Activated B cell treated with CpG ODN at 0.5 μM for 24 hours (primary cell): ENCODE measurements at regions not wholly inside any gene's neighbourhood (a gene's known extent, or its start where the extent isn't known, plus 50 kb on each side); places are given as distances from the start of the nearest gene placed in this dataset.

Experiments used
- ATAC-seq: fragments of 200-7000 bp; cut with Tn5 transposase; one replicate; pipeline ENCODE4 v1.10.0; 2021; ENCODE audit warnings: low read depth, mild to moderate bottlenecking, moderate library complexity
- CTCF ChIA-PET: fragments of 350-600 bp; sonication (Branson Sonifier 250); formaldehyde crosslinking; loops from one replicate; lab custom pipeline; 2021; ENCODE audit warnings: antibody characterized with exemption; lab: Charles Lee
- POLR2A ChIA-PET: fragments of 350-600 bp; sonication (Branson Sonifier 250); formaldehyde crosslinking; loops from one replicate; lab custom pipeline; 2021; ENCODE audit warnings: antibody characterized with exemption; lab: Charles Lee
- DNase-seq: peaks from one replicate; pipeline ENCODE4 v3.0.0; 2022
- H3K27ac Mint-ChIP-seq: one replicate; pipeline ENCODE4 v1.8.0; 2020; ENCODE audit warnings: mixed read lengths
- H3K27me3 Mint-ChIP-seq: one replicate; pipeline ENCODE4 v1.8.0; 2021; ENCODE audit warnings: mixed read lengths
- H3K36me3 Mint-ChIP-seq: one replicate; pipeline ENCODE4 v1.8.0; 2021; ENCODE audit warnings: low read depth, mixed read lengths
- H3K4me1 Mint-ChIP-seq: one replicate; pipeline ENCODE4 v1.8.0; 2021; ENCODE audit warnings: mixed read lengths
- H3K4me3 Mint-ChIP-seq: one replicate; pipeline ENCODE4 v1.8.0; 2020; ENCODE audit warnings: mild to moderate bottlenecking, mixed read lengths
- H3K9me3 Mint-ChIP-seq: one replicate; pipeline ENCODE4 v1.8.0; 2020; ENCODE audit warnings: mixed read lengths
- intact Hi-C: fragments of 100-400 bp; cut with micrococcal nuclease; formaldehyde crosslinking; loops from one replicate; pipeline ENCODE4 v1.15.1; 2024
- TF ChIP-seq, protein P1 (sequence below): fragments of 200-600 bp; IDR thresholded peaks from one replicate; pipeline ENCODE4 v1.8.0; 2022; ENCODE audit warnings: antibody characterized with exemption, mild to moderate bottlenecking

DNA sequence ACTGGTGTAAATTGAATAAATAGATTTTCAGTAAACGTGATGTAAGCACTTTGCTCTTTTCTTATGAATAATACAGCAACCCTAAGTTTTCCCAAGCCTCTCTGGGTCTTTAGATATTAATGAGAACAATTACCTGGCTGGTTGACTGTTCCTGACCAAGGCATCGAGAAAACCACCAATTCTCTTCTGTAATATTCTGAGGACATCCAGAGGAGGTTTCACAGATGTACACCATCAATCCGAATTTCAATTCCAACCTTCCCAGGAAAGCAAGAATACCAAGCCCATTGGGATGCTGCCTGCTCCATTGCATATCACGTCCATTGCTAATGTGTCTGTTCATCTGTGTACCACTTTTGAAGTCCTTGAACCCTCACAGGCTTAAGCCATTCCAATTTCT is 571.8 kb downstream of the NUP35 start:
- ATAC-seq, result no peak
- Mint-ChIP-seq H3K9me3 (peaks cover 5% of the 10 kb centered on the region), H3K4me1 (no peaks in the 10 kb centered on the region)

DNA sequence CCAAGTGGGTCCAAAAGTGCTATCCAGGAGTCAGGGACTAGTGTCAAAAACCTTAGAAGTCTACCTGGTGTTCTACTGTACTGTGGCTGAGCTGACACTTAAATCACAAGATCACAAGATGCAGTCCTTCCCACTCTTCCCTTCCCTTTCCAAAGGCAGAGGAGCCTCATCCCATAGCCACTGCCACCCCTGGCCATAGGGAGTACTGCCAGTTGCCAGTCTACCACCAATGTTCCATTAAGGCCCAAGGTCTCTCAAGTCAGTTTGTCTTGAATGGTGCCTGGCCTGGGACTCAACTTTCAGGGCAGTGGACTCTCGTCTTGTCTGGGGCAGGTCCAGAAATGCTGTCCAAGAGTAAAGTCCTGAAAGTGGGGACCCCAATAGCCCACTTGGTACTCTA is 585.6 kb downstream of the NUP35 start:
- no peak overlapping the region for H3K27ac Mint-ChIP-seq
- no peak overlapping the region for H3K4me3 Mint-ChIP-seq
- ChIA-PET CTCF (no interaction called here), POLR2A (no interaction called here)
- peaks cover 2% of the 10 kb centered on the region for H3K9me3 Mint-ChIP-seq
- no peaks in the 10 kb centered on the region for H3K4me1 Mint-ChIP-seq
- intact Hi-C loops, result no loop called here
- H3K36me3 Mint-ChIP-seq, result no peaks in the 10 kb centered on the region
- TF ChIP-seq, protein P1, sequence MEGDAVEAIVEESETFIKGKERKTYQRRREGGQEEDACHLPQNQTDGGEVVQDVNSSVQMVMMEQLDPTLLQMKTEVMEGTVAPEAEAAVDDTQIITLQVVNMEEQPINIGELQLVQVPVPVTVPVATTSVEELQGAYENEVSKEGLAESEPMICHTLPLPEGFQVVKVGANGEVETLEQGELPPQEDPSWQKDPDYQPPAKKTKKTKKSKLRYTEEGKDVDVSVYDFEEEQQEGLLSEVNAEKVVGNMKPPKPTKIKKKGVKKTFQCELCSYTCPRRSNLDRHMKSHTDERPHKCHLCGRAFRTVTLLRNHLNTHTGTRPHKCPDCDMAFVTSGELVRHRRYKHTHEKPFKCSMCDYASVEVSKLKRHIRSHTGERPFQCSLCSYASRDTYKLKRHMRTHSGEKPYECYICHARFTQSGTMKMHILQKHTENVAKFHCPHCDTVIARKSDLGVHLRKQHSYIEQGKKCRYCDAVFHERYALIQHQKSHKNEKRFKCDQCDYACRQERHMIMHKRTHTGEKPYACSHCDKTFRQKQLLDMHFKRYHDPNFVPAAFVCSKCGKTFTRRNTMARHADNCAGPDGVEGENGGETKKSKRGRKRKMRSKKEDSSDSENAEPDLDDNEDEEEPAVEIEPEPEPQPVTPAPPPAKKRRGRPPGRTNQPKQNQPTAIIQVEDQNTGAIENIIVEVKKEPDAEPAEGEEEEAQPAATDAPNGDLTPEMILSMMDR, result no peak
- no peak for DNase-seq
- H3K27me3 Mint-ChIP-seq, result no peaks in the 10 kb centered on the region
- ATAC-seq, result no peak

More for the DNA sequence above, 571.8 kb downstream of the NUP35 start:
- ChIA-PET CTCF (no interaction called here), POLR2A (no interaction called here)
- H3K27me3 Mint-ChIP-seq, result no peaks in the 10 kb centered on the region
- no peak overlapping the region for H3K27ac Mint-ChIP-seq
- no peak for DNase-seq
- intact Hi-C loops, result no loop called here
- H3K4me3 Mint-ChIP-seq, result no peak overlapping the region
- TF ChIP-seq, protein P1, result no peak
- no peaks in the 10 kb centered on the region for H3K36me3 Mint-ChIP-seq

DNA sequence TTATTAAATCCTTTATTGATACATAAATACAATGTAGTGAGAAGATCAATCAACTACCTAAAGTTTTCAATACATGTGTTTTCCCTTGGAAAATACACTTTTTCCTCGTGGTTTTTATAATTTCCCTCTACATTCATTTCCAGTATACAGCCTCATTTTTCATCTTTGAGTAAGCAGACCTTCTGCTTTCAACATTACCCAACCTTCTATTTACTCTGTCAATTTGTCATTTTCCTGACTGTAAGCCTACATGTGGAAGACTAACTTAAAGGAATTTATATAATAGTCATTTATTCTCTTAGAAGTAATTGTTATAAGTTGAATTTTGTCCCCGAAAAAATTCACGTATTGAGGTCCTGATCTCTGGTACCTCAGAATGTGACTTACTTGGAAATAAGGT is 594.0 kb downstream of the NUP35 start:
- POLR2A ChIA-PET, result no interaction called here
- TF ChIP-seq, protein P1, result no peak
- Mint-ChIP-seq H3K36me3 (no peaks in the 10 kb centered on the region), H3K27ac (no peak overlapping the region), H3K4me3 (no peak overlapping the region), H3K9me3 (no peaks in the 10 kb centered on the region), H3K4me1 (no peaks in the 10 kb centered on the region), H3K27me3 (no peaks in the 10 kb centered on the region)
- DNase-seq (no peak), ATAC-seq (no peak)
- CTCF ChIA-PET, result no interaction called here
- intact Hi-C loops, result no loop called here

DNA sequence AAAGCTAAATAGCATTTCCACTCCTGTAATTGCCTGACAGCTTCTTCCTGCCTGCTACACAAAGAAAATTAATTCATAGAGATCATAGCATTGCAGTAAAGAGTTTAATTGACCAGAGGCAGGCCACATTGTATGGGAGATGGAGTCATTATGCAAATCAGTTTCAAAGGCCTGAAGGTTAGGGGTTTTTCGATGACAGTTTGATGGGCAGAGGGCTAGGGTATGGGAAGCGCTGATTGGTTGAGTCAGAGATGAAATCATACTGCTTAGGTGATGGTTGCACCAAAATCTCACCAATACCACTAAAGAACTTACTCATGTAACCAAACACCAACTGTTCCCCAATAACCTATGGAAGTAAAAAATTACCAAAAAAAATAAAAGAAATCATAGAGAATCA is 599.0 kb downstream of the NUP35 start:
- no peak overlapping the region for H3K4me3 Mint-ChIP-seq
- H3K27me3 Mint-ChIP-seq, result no peaks in the 10 kb centered on the region
- ATAC-seq (no peak), DNase-seq (no peak)
- H3K36me3 Mint-ChIP-seq, result no peaks in the 10 kb centered on the region
- intact Hi-C loops, result no loop called here
- CTCF ChIA-PET, result no interaction called here
- TF ChIP-seq, protein P1, result no peak
- H3K27ac Mint-ChIP-seq, result no peak overlapping the region
- H3K9me3 Mint-ChIP-seq, result no peaks in the 10 kb centered on the region
- POLR2A ChIA-PET, result no interaction called here
- H3K4me1 Mint-ChIP-seq, result no peaks in the 10 kb centered on the region

DNA sequence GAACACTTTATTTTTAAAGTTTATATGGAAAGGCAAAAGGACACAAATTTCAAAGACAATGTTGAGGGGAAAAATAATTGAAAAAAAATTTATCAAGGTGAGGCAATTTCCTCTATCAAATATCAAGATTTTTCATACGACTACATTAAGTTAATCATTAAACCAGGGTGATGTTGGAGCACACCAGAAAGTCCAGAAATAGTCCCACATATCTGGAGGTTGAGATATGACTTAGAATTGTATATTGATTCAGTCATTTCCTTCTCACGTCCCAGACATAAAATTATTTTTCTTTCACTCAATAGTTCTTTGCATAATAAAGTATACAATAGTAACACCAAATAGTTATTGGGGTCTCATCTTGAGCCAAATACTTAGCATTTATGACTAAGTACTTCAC is 605.1 kb downstream of the NUP35 start:
- no peaks in the 10 kb centered on the region for H3K27me3 Mint-ChIP-seq
- ATAC-seq (no peak), DNase-seq (no peak)
- intact Hi-C loops, result no loop called here
- TF ChIP-seq, protein P1, result no peak
- POLR2A ChIA-PET, result no interaction called here
- H3K4me3 Mint-ChIP-seq, result no peak overlapping the region
- H3K27ac Mint-ChIP-seq, result no peak overlapping the region
- H3K4me1 Mint-ChIP-seq, result no peaks in the 10 kb centered on the region
- CTCF ChIA-PET, result no interaction called here
- no peaks in the 10 kb centered on the region for H3K9me3 Mint-ChIP-seq
- H3K36me3 Mint-ChIP-seq, result no peaks in the 10 kb centered on the region
